ENCODE measurements at regions not wholly inside any gene's neighbourhood (a gene's known extent, or its start where the extent isn't known, plus 50 kb on each side); places are given as distances from the start of the nearest gene placed in this dataset.

GRCh38 chr2:221167561-221167960 lies 404.5 kb downstream of the EPHA4 start:
- H3K27ac ChIP-seq (ENCODE audit: insufficient read length, low read depth, low read length) = no peak overlapping the region
- H3K9me3 ChIP-seq (ENCODE audit: control insufficient read depth, low read depth, low read length) = no peaks in the 10 kb centered on the region
- H2AK5ac ChIP-seq (ENCODE audit: insufficient read length, low read length) = no peak overlapping the region
- H4K5ac ChIP-seq (ENCODE audit: insufficient read length, low read depth, low read length) = no peak overlapping the region
- Mint-ChIP-seq H3K4me3 (no peak overlapping the region), H3K36me3 (ENCODE audit: insufficient read depth in 1 of 3, low read depth in 3 of 3) (no peaks in the 10 kb centered on the region; a peak in 1 of 7 replicates), H3K27ac (no peak overlapping the region), H3K4me1 (0 out of 4 replicates have a peak, but pooled peaks cover 0 to 3% of the 10 kb centered on the region in 2 experiments), H3K9me3 (no peaks in the 10 kb centered on the region), H3K27me3 (ENCODE audit: low read depth) (no peaks in the 10 kb centered on the region)
- H3K27me3 ChIP-seq (ENCODE audit: insufficient read depth, low read length) = no peaks in the 10 kb centered on the region
- H2BK5ac ChIP-seq (ENCODE audit: insufficient read length, low read length) = no peak overlapping the region
- no peak for TF ChIP-seq CTCF (conservative IDR thresholded peaks at IDR 0.05)
- no peak overlapping the region for H2AFZ ChIP-seq (ENCODE audit: low read length)
- DNase-seq = no peak
- H3K18ac ChIP-seq (ENCODE audit: insufficient read length, low read depth, low read length) = no peak overlapping the region
- no peak overlapping the region for H2BK15ac ChIP-seq (ENCODE audit: low read depth, low read length)
- no peaks in the 10 kb centered on the region for H3K4me1 ChIP-seq (ENCODE audit: insufficient read depth, low read length)
- H3T11ph ChIP-seq (ENCODE audit: low read length) = no peak overlapping the region
- no peak overlapping the region for H4K91ac ChIP-seq (ENCODE audit: insufficient read length, low read depth, low read length)
- no peak overlapping the region for H2BK12ac ChIP-seq (ENCODE audit: insufficient read length, low read depth, low read length)
- no peaks in the 10 kb centered on the region for H3K79me2 ChIP-seq (ENCODE audit: insufficient read depth, low read length)
- H3K23ac ChIP-seq (ENCODE audit: insufficient read length, low read depth, low read length) = no peak overlapping the region
- no peak overlapping the region for H3K56ac ChIP-seq (ENCODE audit: insufficient read length, low read depth, low read length)
- H2BK120ac ChIP-seq (ENCODE audit: low read depth, low read length, poor library complexity, severe bottlenecking) = no peak overlapping the region
- H3K9ac ChIP-seq (ENCODE audit: extremely low read depth, insufficient read length, low read length) = no peak overlapping the region
- no peak overlapping the region for H3K4me2 ChIP-seq (ENCODE audit: insufficient read depth, insufficient read length, low read length)
- no peak overlapping the region for H2BK20ac ChIP-seq (ENCODE audit: low read depth, low read length, poor library complexity, severe bottlenecking)
- no peaks in the 10 kb centered on the region for H3K23me2 ChIP-seq (ENCODE audit: insufficient read length, low read depth, low read length, poor library complexity, severe bottlenecking)
- H4K20me1 ChIP-seq (ENCODE audit: control insufficient read depth, insufficient read depth, insufficient read length) = no peaks in the 10 kb centered on the region
- H3K79me1 ChIP-seq (ENCODE audit: insufficient read depth, low read depth, low read length, poor library complexity, severe bottlenecking) = no peaks in the 10 kb centered on the region
- no peak overlapping the region for H3K4ac ChIP-seq (ENCODE audit: low read depth, low read length)
- H3K14ac ChIP-seq (ENCODE audit: insufficient read depth, low read length) = no peak overlapping the region
- H4K8ac ChIP-seq (replicated peaks; ENCODE audit: insufficient read length, low read depth, low read length) = no peak overlapping the region
